ENCODE measurements at regions not wholly inside any gene's neighbourhood (a gene's known extent, or its start where the extent isn't known, plus 50 kb on each side); places are given as distances from the start of the nearest gene placed in this dataset.

GRCh38 chr2:226488034-226488433 is 311.6 kb downstream of the IRS1 start:
- H3K27ac ChIP-seq (ENCODE audit: low read depth, low read length): no peak overlapping the region
- no peaks in the 10 kb centered on the region for H3K36me3 ChIP-seq (ENCODE audit: control insufficient read depth, insufficient read depth, low read length)
- no peaks in the 10 kb centered on the region for H3K27me3 ChIP-seq (ENCODE audit: control insufficient read depth, insufficient read depth, low read length)
- H3K4me3 ChIP-seq (ENCODE audit: low read length): no peak overlapping the region
- peaks cover 4% of the 10 kb centered on the region for H3K4me1 ChIP-seq (ENCODE audit: control insufficient read depth, insufficient read depth, low read length)
- no peak overlapping the region for H3K9ac ChIP-seq (ENCODE audit: low read length)

GRCh38 chr2:226487573-226487972 is 312.0 kb downstream of the IRS1 start:
- Histone ChIP-seq H3K4me3 (ENCODE audit: low read length) (no peak overlapping the region), H3K4me1 (ENCODE audit: control insufficient read depth, insufficient read depth, low read length) (peaks cover 4% of the 10 kb centered on the region), H3K9ac (ENCODE audit: low read length) (no peak overlapping the region), H3K27ac (ENCODE audit: low read depth, low read length) (no peak overlapping the region), H3K27me3 (ENCODE audit: control insufficient read depth, insufficient read depth, low read length) (no peaks in the 10 kb centered on the region), H3K36me3 (ENCODE audit: control insufficient read depth, insufficient read depth, low read length) (no peaks in the 10 kb centered on the region)

GRCh38 chr2:226483745-226484619 is 315.6 kb downstream of the IRS1 start:
- no peak overlapping the region for H3K4me3 ChIP-seq (ENCODE audit: low read length)
- H3K27ac ChIP-seq (ENCODE audit: low read depth, low read length): no peak overlapping the region
- H3K27me3 ChIP-seq (ENCODE audit: control insufficient read depth, insufficient read depth, low read length): no peaks in the 10 kb centered on the region
- H3K9ac ChIP-seq (ENCODE audit: low read length): no peak overlapping the region
- H3K4me1 ChIP-seq (ENCODE audit: control insufficient read depth, insufficient read depth, low read length): peaks cover 4% of the 10 kb centered on the region
- H3K36me3 ChIP-seq (ENCODE audit: control insufficient read depth, insufficient read depth, low read length): no peaks in the 10 kb centered on the region

- Histone ChIP-seq H3K4me1 (ENCODE audit: control insufficient read depth, insufficient read depth, low read length) (peaks cover 12% of the 10 kb centered on the region), H3K9ac (ENCODE audit: low read length) (no peak overlapping the region), H3K36me3 (ENCODE audit: control insufficient read depth, insufficient read depth, low read length) (no peaks in the 10 kb centered on the region), H3K27me3 (ENCODE audit: control insufficient read depth, insufficient read depth, low read length) (no peaks in the 10 kb centered on the region), H3K27ac (ENCODE audit: low read depth, low read length) (no peak overlapping the region), H3K4me3 (ENCODE audit: low read length) (no peak overlapping the region)
Measured at GRCh38 chr2:226483143-226483542, 316.5 kb downstream of the IRS1 start.

GRCh38 chr2:226478109-226478809 is 321.4 kb downstream of the IRS1 start:
- Histone ChIP-seq H3K9ac (ENCODE audit: low read length) (no peak overlapping the region), H3K4me1 (ENCODE audit: control insufficient read depth, insufficient read depth, low read length) (peaks cover 12% of the 10 kb centered on the region), H3K36me3 (ENCODE audit: control insufficient read depth, insufficient read depth, low read length) (no peaks in the 10 kb centered on the region), H3K27me3 (ENCODE audit: control insufficient read depth, insufficient read depth, low read length) (no peaks in the 10 kb centered on the region), H3K4me3 (ENCODE audit: low read length) (no peak overlapping the region), H3K27ac (ENCODE audit: low read depth, low read length) (peak overlapping the region; percentile 89)

GRCh38 chr2:226477221-226478108 is 322.2 kb downstream of the IRS1 start:
- Histone ChIP-seq H3K4me1 (ENCODE audit: control insufficient read depth, insufficient read depth, low read length) (peaks cover 12% of the 10 kb centered on the region), H3K9ac (ENCODE audit: low read length) (no peak overlapping the region), H3K4me3 (ENCODE audit: low read length) (no peak overlapping the region), H3K36me3 (ENCODE audit: control insufficient read depth, insufficient read depth, low read length) (no peaks in the 10 kb centered on the region), H3K27me3 (ENCODE audit: control insufficient read depth, insufficient read depth, low read length) (no peaks in the 10 kb centered on the region), H3K27ac (ENCODE audit: low read depth, low read length) (peak overlapping the region; percentile 89)

- no peaks in the 10 kb centered on the region for H3K27me3 ChIP-seq (ENCODE audit: control insufficient read depth, insufficient read depth, low read length)
- H3K9ac ChIP-seq (ENCODE audit: low read length): no peak overlapping the region
- H3K27ac ChIP-seq (ENCODE audit: low read depth, low read length): peak overlapping the region; percentile 3
Measured at GRCh38 chr2:226475650-226476049, 324.0 kb downstream of the IRS1 start.

GRCh38 chr2:226474131-226474530 is 325.5 kb downstream of the IRS1 start:
- Histone ChIP-seq H3K4me1 (ENCODE audit: control insufficient read depth, insufficient read depth, low read length) (peaks cover 12% of the 10 kb centered on the region), H3K4me3 (ENCODE audit: low read length) (no peak overlapping the region), H3K27ac (ENCODE audit: low read depth, low read length) (no peak overlapping the region), H3K36me3 (ENCODE audit: control insufficient read depth, insufficient read depth, low read length) (no peaks in the 10 kb centered on the region), H3K27me3 (ENCODE audit: control insufficient read depth, insufficient read depth, low read length) (no peaks in the 10 kb centered on the region), H3K9ac (ENCODE audit: low read length) (no peak overlapping the region)

More at GRCh38 chr2:226475650-226476049, 324.0 kb downstream of the IRS1 start:
- Histone ChIP-seq H3K4me1 (ENCODE audit: control insufficient read depth, insufficient read depth, low read length) (peaks cover 12% of the 10 kb centered on the region), H3K4me3 (ENCODE audit: low read length) (no peak overlapping the region), H3K36me3 (ENCODE audit: control insufficient read depth, insufficient read depth, low read length) (no peaks in the 10 kb centered on the region)

- Histone ChIP-seq H3K4me3 (ENCODE audit: low read length) (no peak overlapping the region), H3K27me3 (ENCODE audit: control insufficient read depth, insufficient read depth, low read length) (no peaks in the 10 kb centered on the region), H3K27ac (ENCODE audit: low read depth, low read length) (no peak overlapping the region), H3K36me3 (ENCODE audit: control insufficient read depth, insufficient read depth, low read length) (no peaks in the 10 kb centered on the region), H3K9ac (ENCODE audit: low read length) (no peak overlapping the region), H3K4me1 (ENCODE audit: control insufficient read depth, insufficient read depth, low read length) (no peaks in the 10 kb centered on the region)
Measured at GRCh38 chr2:226471987-226472470, 327.6 kb downstream of the IRS1 start.

- no peaks in the 10 kb centered on the region for H3K36me3 ChIP-seq (ENCODE audit: control insufficient read depth, insufficient read depth, low read length)
- no peak overlapping the region for H3K27ac ChIP-seq (ENCODE audit: low read depth, low read length)
- no peak overlapping the region for H3K4me3 ChIP-seq (ENCODE audit: low read length)
- no peaks in the 10 kb centered on the region for H3K27me3 ChIP-seq (ENCODE audit: control insufficient read depth, insufficient read depth, low read length)
- H3K4me1 ChIP-seq (ENCODE audit: control insufficient read depth, insufficient read depth, low read length): no peaks in the 10 kb centered on the region
- H3K9ac ChIP-seq (ENCODE audit: low read length): no peak overlapping the region
Measured at GRCh38 chr2:226467633-226468032, 332.0 kb downstream of the IRS1 start.

- Histone ChIP-seq H3K4me1 (ENCODE audit: control insufficient read depth, insufficient read depth, low read length) (no peaks in the 10 kb centered on the region), H3K4me3 (ENCODE audit: low read length) (no peak overlapping the region), H3K27ac (ENCODE audit: low read depth, low read length) (no peak overlapping the region), H3K9ac (ENCODE audit: low read length) (no peak overlapping the region), H3K36me3 (ENCODE audit: control insufficient read depth, insufficient read depth, low read length) (no peaks in the 10 kb centered on the region), H3K27me3 (ENCODE audit: control insufficient read depth, insufficient read depth, low read length) (no peaks in the 10 kb centered on the region)
Measured at GRCh38 chr2:226467221-226467620, 332.4 kb downstream of the IRS1 start.

GRCh38 chr2:226466589-226466988 is 333.0 kb downstream of the IRS1 start:
- no peak overlapping the region for H3K27ac ChIP-seq (ENCODE audit: low read depth, low read length)
- no peak overlapping the region for H3K4me3 ChIP-seq (ENCODE audit: low read length)
- no peaks in the 10 kb centered on the region for H3K27me3 ChIP-seq (ENCODE audit: control insufficient read depth, insufficient read depth, low read length)
- H3K4me1 ChIP-seq (ENCODE audit: control insufficient read depth, insufficient read depth, low read length): no peaks in the 10 kb centered on the region
- H3K9ac ChIP-seq (ENCODE audit: low read length): no peak overlapping the region
- no peaks in the 10 kb centered on the region for H3K36me3 ChIP-seq (ENCODE audit: control insufficient read depth, insufficient read depth, low read length)

Measured in rectal smooth muscle tissue (tissue), 1 donor.